Adrenal gland (tissue), 9 donors: ENCODE measurements at regions not wholly inside any gene's neighbourhood (a gene's known extent, or its start where the extent isn't known, plus 50 kb on each side); places are given as distances from the start of the nearest gene placed in this dataset.

Source experiments
- DNase-seq, 7 donors: peaks; one replicate each; pipeline ENCODE4 v3.0.0-alpha.2; 2019 to 2020
- H3K27ac ChIP-seq, 5 donors: fragments of 200-600 bp; sonication (generic) in 4 of 5; 1 replicate in 3 of 5; 2 replicates in 2 of 5; pipeline versions ENCODE4 v1.5.1 to v1.8.0; 2016 to 2020; ENCODE audit warnings: mild to moderate bottlenecking in 1 of 5
- H3K27me3 ChIP-seq: fragments of 200-600 bp; 2 replicates; pipeline ENCODE4 v1.8.0; 2021
- H3K36me3 ChIP-seq, 2 donors: fragments of 200-600 bp; replicated peaks in 1 of 2; 1 replicate in 1 of 2; 2 replicates in 1 of 2; pipeline versions ENCODE4 v1.5.1 to v1.8.0; 2018 to 2022
- H3K4me1 ChIP-seq, 2 donors: fragments of 200-600 bp; replicated peaks in 1 of 2; 1 replicate in 1 of 2; 2 replicates in 1 of 2; pipeline versions ENCODE4 v1.5.1 to v1.8.0; 2018 to 2021
- H3K4me3 ChIP-seq, 4 donors: fragments of 200-600 bp; sonication (generic) in 3 of 4; one replicate each; pipeline ENCODE4 v1.5.1; 2016 to 2018
- H3K9me3 ChIP-seq, 3 donors: fragments of 200-600 bp; sonication (generic) in 1 of 3; replicated peaks in 1 of 3; 1 replicate in 2 of 3; 2 replicates in 1 of 3; pipeline versions ENCODE4 v1.5.1 to v1.8.0; 2016 to 2021
- POLR2A ChIP-seq, 2 donors: fragments of 450-650 bp; IDR thresholded peaks; one replicate each; pipeline ENCODE4 v1.6.1; 2017; ENCODE audit warnings: antibody characterized with exemption in 2 of 2, mild to moderate bottlenecking in 2 of 2, moderate library complexity in 1 of 2
- WGBS, 4 donors: extraction: QIAGEN DNeasy Blood & Tissue Kit in 2 of 4; methylation state at CpG; one replicate each; pipeline versions ENCODE4 v1.1.5 to v1.1.7; 2013 to 2017; 5-methylcytosine and 5-hydroxymethylcytosine counted together
- intact Hi-C, 2 donors: fragments of 100-400 bp; cut with DNase I; formaldehyde crosslinking; loops; one replicate each; pipeline versions ENCODE4 v1.14.1 to v1.15.0; 2022 to 2023
- microRNA-seq, 3 donors: library from miRNA; unstranded; fragments of <30 nt; microRNA quantifications; one replicate each; pipeline ENCODE4, GENCODE V29; 2017 to 2020
- small RNA-seq, 2 donors: library from RNA; depleted of rRNA; stranded (forward); fragments of <200 nt; gene quantifications; one replicate each; pipeline ENCODE3, GENCODE V24; 2016
- TF ChIP-seq, protein P1 (sequence below), 6 experiments: fragments of 450-650 bp in 4 of 6; fragments of 200-600 bp in 2 of 6; sonication (generic) in 1 of 6; IDR thresholded peaks; 1 replicate in 5 of 6; 2 replicates in 1 of 6; pipeline versions ENCODE4 v1.5.1 to v1.8.0; 2016 to 2021; ENCODE audit warnings: antibody characterized with exemption in 6 of 6, mild to moderate bottlenecking in 2 of 6, moderate library complexity in 1 of 6
- donor health status: healthy with polysubstance abuse.
- donor health status: Bipolar disorder and iron deficiency.
- donor health status: DM: yes; HTN: yes; CAD: no.
- donor health status: DM: no; HTN: no; CAD: no.
- donor health status: DM: no; HTN: no; CAD: no.

DNA sequence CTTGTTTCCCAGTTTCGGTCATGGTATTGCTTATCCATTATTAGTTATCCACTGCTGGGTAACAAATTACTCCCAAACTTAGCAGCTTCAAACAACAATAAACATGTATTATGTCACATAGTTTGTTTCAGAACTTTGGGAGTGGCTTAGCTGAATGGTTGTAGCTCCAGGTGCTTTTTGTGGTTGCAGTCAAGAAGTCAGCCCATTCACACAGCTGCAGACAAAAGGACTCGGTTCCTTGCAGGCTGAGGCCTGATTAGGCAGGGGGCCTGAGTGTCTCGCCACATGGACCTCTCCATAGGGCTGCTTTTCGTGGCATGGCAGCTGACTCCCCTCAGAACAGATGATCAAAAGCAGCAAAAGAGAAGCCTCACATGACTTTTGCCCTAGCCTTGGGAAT, 58.2 kb upstream of the ITGA4 start:
- no peak for DNase-seq
- H3K9me3 ChIP-seq = no peaks in the 10 kb centered on the region

GRCh38 chr2:181404472-181404871, 52.7 kb upstream of the ITGA4 start:
- H3K27me3 ChIP-seq = no peaks in the 10 kb centered on the region
- TF ChIP-seq POLR2A (IDR thresholded peaks at IDR 0.05) = no peak
- TF ChIP-seq, protein P1, sequence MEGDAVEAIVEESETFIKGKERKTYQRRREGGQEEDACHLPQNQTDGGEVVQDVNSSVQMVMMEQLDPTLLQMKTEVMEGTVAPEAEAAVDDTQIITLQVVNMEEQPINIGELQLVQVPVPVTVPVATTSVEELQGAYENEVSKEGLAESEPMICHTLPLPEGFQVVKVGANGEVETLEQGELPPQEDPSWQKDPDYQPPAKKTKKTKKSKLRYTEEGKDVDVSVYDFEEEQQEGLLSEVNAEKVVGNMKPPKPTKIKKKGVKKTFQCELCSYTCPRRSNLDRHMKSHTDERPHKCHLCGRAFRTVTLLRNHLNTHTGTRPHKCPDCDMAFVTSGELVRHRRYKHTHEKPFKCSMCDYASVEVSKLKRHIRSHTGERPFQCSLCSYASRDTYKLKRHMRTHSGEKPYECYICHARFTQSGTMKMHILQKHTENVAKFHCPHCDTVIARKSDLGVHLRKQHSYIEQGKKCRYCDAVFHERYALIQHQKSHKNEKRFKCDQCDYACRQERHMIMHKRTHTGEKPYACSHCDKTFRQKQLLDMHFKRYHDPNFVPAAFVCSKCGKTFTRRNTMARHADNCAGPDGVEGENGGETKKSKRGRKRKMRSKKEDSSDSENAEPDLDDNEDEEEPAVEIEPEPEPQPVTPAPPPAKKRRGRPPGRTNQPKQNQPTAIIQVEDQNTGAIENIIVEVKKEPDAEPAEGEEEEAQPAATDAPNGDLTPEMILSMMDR (IDR thresholded peaks at IDR 0.05) = no peak
- no peak overlapping the region for H3K27ac ChIP-seq
- intact Hi-C loops = no loop called here
- no peak for DNase-seq
- 81 to 90% (median 83%) methylated on average over 1 of the region's 1 CpG for WGBS, 4 donors
- no peaks in the 10 kb centered on the region for H3K36me3 ChIP-seq
- H3K4me1 ChIP-seq = no peaks in the 10 kb centered on the region
- H3K9me3 ChIP-seq = no peaks in the 10 kb centered on the region
- no peak overlapping the region for H3K4me3 ChIP-seq

More for the DNA sequence above, 58.2 kb upstream of the ITGA4 start:
- TF ChIP-seq, protein P1 (IDR thresholded peaks at IDR 0.05) = no peak
- no peak for TF ChIP-seq POLR2A (IDR thresholded peaks at IDR 0.05)
- intact Hi-C loops = no loop called here
- no peak overlapping the region for H3K27ac ChIP-seq
- no peaks in the 10 kb centered on the region for H3K36me3 ChIP-seq
- no peaks in the 10 kb centered on the region for H3K4me1 ChIP-seq
- H3K27me3 ChIP-seq = no peaks in the 10 kb centered on the region
- no peak overlapping the region for H3K4me3 ChIP-seq
- 75 to 94% (median 80%) methylated on average over 4 of the region's 4 CpGs for WGBS, 4 donors

DNA sequence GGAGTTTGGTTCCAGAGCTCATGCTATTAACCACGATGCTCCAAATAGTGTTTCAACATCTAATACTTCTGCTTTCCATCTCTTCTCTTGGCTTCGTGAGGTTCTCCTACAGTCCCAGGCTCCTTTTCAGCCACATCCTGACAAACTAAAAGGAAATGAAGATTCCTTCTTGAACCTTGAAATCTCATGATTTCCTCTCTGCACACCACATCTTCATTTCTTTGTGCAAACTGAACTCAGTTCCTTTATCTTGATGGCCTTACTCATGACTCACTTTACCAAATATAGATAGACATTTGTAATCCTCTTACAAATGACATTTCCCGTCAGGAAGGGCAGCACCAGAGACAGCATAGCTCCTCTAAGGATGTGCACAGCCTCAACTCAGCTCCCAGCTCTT, 50.0 kb upstream of the ITGA4 start:
- Histone ChIP-seq H3K27ac (no peak overlapping the region), H3K27me3 (no peaks in the 10 kb centered on the region), H3K36me3 (no peaks in the 10 kb centered on the region), H3K9me3 (no peaks in the 10 kb centered on the region), H3K4me3 (no peak overlapping the region), H3K4me1 (no peaks in the 10 kb centered on the region)
- intact Hi-C loops = no loop called here
- TF ChIP-seq, protein P1 (IDR thresholded peaks at IDR 0.05) = no peak
- no peak for TF ChIP-seq POLR2A (IDR thresholded peaks at IDR 0.05)
- DNase-seq = peak in 1 of 7 donors; percentile 9
- 43 to 56% (median 51%) methylated on average over 3 of the region's 3 CpGs for WGBS, 4 donors

Small RNAs in the stretch of these regions (microRNA-seq; reads per million reads assigned to microRNA genes)
- 0 reads per million in 3 donors for gene MIR4437

Small RNAs in the stretch of these regions (small RNA-seq; reads per million reads assigned to genes)
- gene MIR4437 = 0 reads per million in 2 donors
